ENCODE measurements at regions not wholly inside any gene's neighbourhood (a gene's known extent, or its start where the extent isn't known, plus 50 kb on each side); places are given as distances from the start of the nearest gene placed in this dataset.

- Histone ChIP-seq H3K27ac (ENCODE audit: low read length) (no peak overlapping the region), H3K4me1 (ENCODE audit: control insufficient read depth in 1 of 2, extremely low read depth in 1 of 2, insufficient read depth in 2 of 2, low read length in 2 of 2) (no peaks in the 10 kb centered on the region), H3K36me3 (ENCODE audit: control insufficient read depth in 2 of 2, extremely low read depth in 1 of 2, insufficient read depth in 1 of 2, low read length in 1 of 2) (no peaks in the 10 kb centered on the region), H3K9me3 (no peaks in the 10 kb centered on the region), H3K4me3 (ENCODE audit: control insufficient read depth in 1 of 2, extremely low read depth in 1 of 2, low read length in 1 of 2) (no peak overlapping the region), H3K27me3 (replicated peaks in 1 of 2; ENCODE audit: control insufficient read depth in 2 of 2, extremely low read depth in 1 of 2, insufficient read depth in 2 of 2, low read length in 1 of 2) (no peaks in the 10 kb centered on the region)
- Mint-ChIP-seq H3K4me1 (no peaks in the 10 kb centered on the region), H3K9me3 (no peaks in the 10 kb centered on the region), H3K36me3 (no peaks in the 10 kb centered on the region), H3K4me3 (no peak overlapping the region), H3K27ac (no peak overlapping the region), H3K27me3 (peaks cover 0 to 3% of the 10 kb centered on the region in 2 donors)
- WGBS (ENCODE audit: insufficient coverage), result no CpG with 5 or more reads among the region's 5 CpGs
- POLR2A ChIA-PET, result no interaction called here
- CTCF ChIA-PET, result no interaction called here
- no peak for DNase-seq
- ATAC-seq (replicated peaks in 1 of 4), result no peak
Observed at GRCh38 chr7:42692621-42693020, 219.2 kb downstream of the C7orf25 start.

DNA sequence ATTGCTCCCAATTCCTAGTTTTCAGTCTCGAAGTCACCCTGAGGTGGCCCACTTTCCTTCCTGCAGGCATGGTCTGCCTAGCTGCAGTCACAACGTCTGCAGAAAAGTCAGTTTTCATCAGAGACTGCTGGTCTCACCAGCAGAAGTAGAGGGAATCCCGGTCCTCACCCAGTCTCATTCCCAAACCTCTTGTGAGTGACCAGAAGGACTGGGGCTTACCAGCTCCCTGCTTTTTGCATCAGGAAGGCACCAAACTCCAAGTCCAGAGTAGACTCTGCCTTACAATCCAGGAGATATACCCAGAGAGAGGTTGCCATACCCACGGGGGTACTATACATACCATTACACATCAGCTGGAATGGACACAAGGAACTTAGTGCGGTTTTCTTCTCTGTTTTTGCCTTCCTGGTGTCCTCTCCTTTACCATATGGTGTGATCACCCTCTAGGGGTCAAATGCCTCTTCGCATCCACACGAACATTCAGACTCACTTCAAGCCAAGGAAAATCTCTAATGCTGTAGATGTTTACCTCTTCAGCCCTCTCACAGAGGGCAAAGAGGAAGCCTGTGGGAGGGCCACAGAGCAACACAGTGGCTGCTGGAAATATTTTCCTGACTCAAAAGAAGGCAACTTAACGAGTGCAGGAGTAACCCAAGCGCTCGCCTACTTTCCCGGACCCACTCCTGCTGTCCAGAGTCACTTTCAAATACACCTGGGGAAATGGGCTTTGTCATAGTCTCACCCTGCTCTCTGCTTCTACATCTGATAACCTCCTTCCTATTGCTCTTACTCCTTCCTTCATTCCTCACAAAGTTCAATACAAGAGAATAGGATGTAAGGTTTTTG, 220.9 kb downstream of the C7orf25 start:
- ChIA-PET POLR2A (no interaction called here), CTCF (no interaction called here)
- no peaks in the 10 kb centered on the region for H3K4me1 Mint-ChIP-seq
- Histone ChIP-seq H3K27me3 (replicated peaks in 1 of 2; ENCODE audit: control insufficient read depth in 2 of 2, extremely low read depth in 1 of 2, insufficient read depth in 2 of 2, low read length in 1 of 2) (no peaks in the 10 kb centered on the region), H3K4me3 (ENCODE audit: control insufficient read depth in 1 of 2, extremely low read depth in 1 of 2, low read length in 1 of 2) (no peak overlapping the region), H3K27ac (ENCODE audit: low read length) (no peak overlapping the region), H3K4me1 (ENCODE audit: control insufficient read depth in 1 of 2, extremely low read depth in 1 of 2, insufficient read depth in 2 of 2, low read length in 2 of 2) (no peaks in the 10 kb centered on the region), H3K9me3 (no peaks in the 10 kb centered on the region), H3K36me3 (ENCODE audit: control insufficient read depth in 2 of 2, extremely low read depth in 1 of 2, insufficient read depth in 1 of 2, low read length in 1 of 2) (no peaks in the 10 kb centered on the region)
- peaks cover 0 to 2% (median 0%) of the 10 kb centered on the region in 3 donors for H3K9me3 Mint-ChIP-seq
- no peak overlapping the region for H3K4me3 Mint-ChIP-seq
- DNase-seq (no peak), ATAC-seq (replicated peaks in 1 of 4) (no peak)
- WGBS (ENCODE audit: insufficient coverage), result 46% methylated on average over 7 of the region's 11 CpGs
- H3K27me3 Mint-ChIP-seq, result peaks cover 0 to 5% of the 10 kb centered on the region in 2 donors
- H3K27ac Mint-ChIP-seq, result no peak overlapping the region
- H3K36me3 Mint-ChIP-seq, result no peaks in the 10 kb centered on the region

DNA sequence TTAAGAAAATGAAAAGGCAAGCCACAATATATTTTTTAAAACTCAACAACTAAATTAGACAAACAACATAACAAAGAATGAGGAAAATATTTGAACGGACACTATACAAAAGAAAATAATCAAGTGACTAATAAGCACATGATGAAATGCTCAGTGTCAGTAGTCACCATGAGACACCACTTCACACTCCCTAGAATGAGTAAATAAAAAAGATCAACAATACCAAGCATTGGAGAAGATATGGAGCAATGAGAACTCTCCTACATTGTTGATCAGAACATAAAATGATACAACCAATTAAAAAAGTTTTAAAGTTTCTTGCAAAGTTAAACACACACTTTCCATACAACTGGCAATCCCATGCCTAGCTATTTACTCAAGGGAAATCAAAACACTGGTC, 222.2 kb downstream of the C7orf25 start:
- Histone ChIP-seq H3K4me3 (ENCODE audit: control insufficient read depth in 1 of 2, extremely low read depth in 1 of 2, low read length in 1 of 2) (no peak overlapping the region), H3K4me1 (ENCODE audit: control insufficient read depth in 1 of 2, extremely low read depth in 1 of 2, insufficient read depth in 2 of 2, low read length in 2 of 2) (no peaks in the 10 kb centered on the region), H3K27ac (ENCODE audit: low read length) (no peak overlapping the region), H3K9me3 (no peaks in the 10 kb centered on the region), H3K36me3 (ENCODE audit: control insufficient read depth in 2 of 2, extremely low read depth in 1 of 2, insufficient read depth in 1 of 2, low read length in 1 of 2) (no peaks in the 10 kb centered on the region), H3K27me3 (replicated peaks in 1 of 2; ENCODE audit: control insufficient read depth in 2 of 2, extremely low read depth in 1 of 2, insufficient read depth in 2 of 2, low read length in 1 of 2) (no peaks in the 10 kb centered on the region)
- CTCF ChIA-PET, result no interaction called here
- Mint-ChIP-seq H3K36me3 (no peaks in the 10 kb centered on the region), H3K27me3 (peaks cover 0 to 10% of the 10 kb centered on the region in 2 donors), H3K4me3 (no peak overlapping the region), H3K4me1 (no peaks in the 10 kb centered on the region), H3K9me3 (peaks cover 0 to 10% (median 0%) of the 10 kb centered on the region in 3 donors), H3K27ac (no peak overlapping the region)
- WGBS (ENCODE audit: insufficient coverage), result no CpG with 5 or more reads among the region's 1 CpG
- POLR2A ChIA-PET, result no interaction called here
- DNase-seq (no peak), ATAC-seq (replicated peaks in 1 of 4) (no peak)

GRCh38 chr7:42688056-42688371, 223.9 kb downstream of the C7orf25 start:
- CTCF ChIA-PET, result no interaction called here
- ATAC-seq (replicated peaks in 1 of 4) (no peak), DNase-seq (no peak)
- Histone ChIP-seq H3K27me3 (replicated peaks in 1 of 2; ENCODE audit: control insufficient read depth in 2 of 2, extremely low read depth in 1 of 2, insufficient read depth in 2 of 2, low read length in 1 of 2) (no peaks in the 10 kb centered on the region), H3K36me3 (ENCODE audit: control insufficient read depth in 2 of 2, extremely low read depth in 1 of 2, insufficient read depth in 1 of 2, low read length in 1 of 2) (no peaks in the 10 kb centered on the region), H3K4me3 (ENCODE audit: control insufficient read depth in 1 of 2, extremely low read depth in 1 of 2, low read length in 1 of 2) (no peak overlapping the region), H3K9me3 (no peaks in the 10 kb centered on the region), H3K27ac (ENCODE audit: low read length) (no peak overlapping the region), H3K4me1 (ENCODE audit: control insufficient read depth in 1 of 2, extremely low read depth in 1 of 2, insufficient read depth in 2 of 2, low read length in 2 of 2) (no peaks in the 10 kb centered on the region)
- Mint-ChIP-seq H3K9me3 (peaks cover 0 to 19% (median 4%) of the 10 kb centered on the region in 3 donors), H3K27me3 (peaks cover 3 to 18% of the 10 kb centered on the region in 2 donors), H3K4me3 (no peak overlapping the region), H3K4me1 (no peaks in the 10 kb centered on the region), H3K36me3 (no peaks in the 10 kb centered on the region), H3K27ac (no peak overlapping the region)
- no CpG with 5 or more reads among the region's 2 CpGs for WGBS (ENCODE audit: insufficient coverage)
- POLR2A ChIA-PET, result no interaction called here

DNA sequence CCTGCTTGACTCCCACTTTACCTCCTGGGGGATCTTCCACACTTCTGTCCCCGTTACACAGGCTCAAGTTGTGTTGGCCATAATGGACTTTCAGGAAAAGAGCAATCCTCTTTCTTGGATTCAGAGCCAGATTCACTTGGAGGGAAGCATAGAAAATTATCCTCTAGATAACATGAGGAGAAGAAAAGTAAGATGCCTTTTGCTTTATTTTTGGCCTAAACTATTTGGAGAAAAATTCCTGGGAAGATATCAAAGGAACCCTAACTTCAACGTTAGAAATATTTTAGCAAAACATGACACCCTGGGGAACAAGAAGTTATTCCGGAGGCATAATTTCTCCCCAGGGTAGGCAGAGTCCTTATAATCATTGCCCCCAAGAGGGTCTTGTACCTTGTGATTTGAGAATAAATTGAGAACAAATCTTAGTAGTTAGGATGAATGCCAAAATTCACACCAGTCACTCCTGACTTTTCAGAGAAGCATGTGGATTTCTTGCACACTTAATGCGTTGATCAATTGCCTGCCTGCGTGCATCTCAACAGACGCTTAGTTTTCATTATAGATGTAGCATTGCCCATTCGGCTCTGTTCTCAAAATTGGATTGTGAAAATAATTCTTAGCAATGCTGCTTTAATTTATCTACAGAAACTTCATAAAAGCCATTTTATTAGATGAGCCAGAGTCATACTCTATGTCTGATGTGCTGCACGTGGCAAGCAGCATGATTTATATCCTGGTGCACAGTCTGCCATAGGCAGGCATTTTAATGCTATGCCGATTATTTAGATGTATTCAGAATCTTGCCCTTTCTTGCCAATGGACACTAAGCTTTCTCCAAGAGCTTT, 224.4 kb downstream of the C7orf25 start:
- 38% methylated on average over 1 of the region's 9 CpGs for WGBS (ENCODE audit: insufficient coverage)
- Histone ChIP-seq H3K27me3 (replicated peaks in 1 of 2; ENCODE audit: control insufficient read depth in 2 of 2, extremely low read depth in 1 of 2, insufficient read depth in 2 of 2, low read length in 1 of 2) (no peaks in the 10 kb centered on the region), H3K4me1 (ENCODE audit: control insufficient read depth in 1 of 2, extremely low read depth in 1 of 2, insufficient read depth in 2 of 2, low read length in 2 of 2) (no peaks in the 10 kb centered on the region), H3K36me3 (ENCODE audit: control insufficient read depth in 2 of 2, extremely low read depth in 1 of 2, insufficient read depth in 1 of 2, low read length in 1 of 2) (no peaks in the 10 kb centered on the region), H3K27ac (ENCODE audit: low read length) (no peak overlapping the region), H3K9me3 (no peaks in the 10 kb centered on the region), H3K4me3 (ENCODE audit: control insufficient read depth in 1 of 2, extremely low read depth in 1 of 2, low read length in 1 of 2) (no peak overlapping the region)
- DNase-seq (no peak), ATAC-seq (replicated peaks in 1 of 4) (no peak)
- POLR2A ChIA-PET, result no interaction called here
- no peak overlapping the region for H3K27ac Mint-ChIP-seq
- H3K36me3 Mint-ChIP-seq, result no peaks in the 10 kb centered on the region
- no peak overlapping the region for H3K4me3 Mint-ChIP-seq
- CTCF ChIA-PET, result no interaction called here
- no peaks in the 10 kb centered on the region for H3K4me1 Mint-ChIP-seq
- H3K9me3 Mint-ChIP-seq, result peaks cover 0 to 19% (median 4%) of the 10 kb centered on the region in 3 donors
- peaks cover 3 to 18% of the 10 kb centered on the region in 2 donors for H3K27me3 Mint-ChIP-seq

GRCh38 chr7:42686594-42687156, 225.2 kb downstream of the C7orf25 start:
- no peak overlapping the region for H3K27ac ChIP-seq (ENCODE audit: low read length)
- Mint-ChIP-seq H3K9me3 (peaks cover 0 to 19% (median 4%) of the 10 kb centered on the region in 3 donors), H3K27ac (no peak overlapping the region), H3K36me3 (no peaks in the 10 kb centered on the region), H3K4me3 (no peak overlapping the region), H3K27me3 (peaks cover 3 to 15% of the 10 kb centered on the region in 2 donors), H3K4me1 (no peaks in the 10 kb centered on the region)
- H3K27me3 ChIP-seq (replicated peaks in 1 of 2; ENCODE audit: control insufficient read depth in 2 of 2, extremely low read depth in 1 of 2, insufficient read depth in 2 of 2, low read length in 1 of 2), result no peaks in the 10 kb centered on the region
- POLR2A ChIA-PET, result no interaction called here
- CTCF ChIA-PET, result no interaction called here
- 70% methylated on average over 2 of the region's 12 CpGs for WGBS (ENCODE audit: insufficient coverage)
- ATAC-seq (replicated peaks in 1 of 4), result no peak
- no peaks in the 10 kb centered on the region for H3K36me3 ChIP-seq (ENCODE audit: control insufficient read depth in 2 of 2, extremely low read depth in 1 of 2, insufficient read depth in 1 of 2, low read length in 1 of 2)
- H3K9me3 ChIP-seq, result no peaks in the 10 kb centered on the region
- no peak overlapping the region for H3K4me3 ChIP-seq (ENCODE audit: control insufficient read depth in 1 of 2, extremely low read depth in 1 of 2, low read length in 1 of 2)
- H3K4me1 ChIP-seq (ENCODE audit: control insufficient read depth in 1 of 2, extremely low read depth in 1 of 2, insufficient read depth in 2 of 2, low read length in 2 of 2), result no peaks in the 10 kb centered on the region
- no peak for DNase-seq

Measured in T-cell (primary cell).